HL-60 (cell line): ENCODE measurements at regions not wholly inside any gene's neighbourhood (a gene's known extent, or its start where the extent isn't known, plus 50 kb on each side); places are given as distances from the start of the nearest gene placed in this dataset.

Experiments used
- CTCF ChIP-seq: IDR thresholded peaks from one replicate; pipeline ENCODE4 v1.5.1; 2011; ENCODE audit warnings: low read length, control low read depth, inconsistent platforms; ENCODE audit not compliant: insufficient read depth
- POLR2AphosphoS5 ChIP-seq: IDR thresholded peaks from 2 replicates; pipeline ENCODE4 v1.6.1; 2012; ENCODE audit warnings: low read depth

GRCh38 chr7:33671531-33672262 lies 233.6 kb upstream of the BMPER start:
- TF ChIP-seq CTCF (no peak), POLR2AphosphoS5 (no peak)
